ENCODE measurements at regions not wholly inside any gene's neighbourhood (a gene's known extent, or its start where the extent isn't known, plus 50 kb on each side); places are given as distances from the start of the nearest gene placed in this dataset.

DNA sequence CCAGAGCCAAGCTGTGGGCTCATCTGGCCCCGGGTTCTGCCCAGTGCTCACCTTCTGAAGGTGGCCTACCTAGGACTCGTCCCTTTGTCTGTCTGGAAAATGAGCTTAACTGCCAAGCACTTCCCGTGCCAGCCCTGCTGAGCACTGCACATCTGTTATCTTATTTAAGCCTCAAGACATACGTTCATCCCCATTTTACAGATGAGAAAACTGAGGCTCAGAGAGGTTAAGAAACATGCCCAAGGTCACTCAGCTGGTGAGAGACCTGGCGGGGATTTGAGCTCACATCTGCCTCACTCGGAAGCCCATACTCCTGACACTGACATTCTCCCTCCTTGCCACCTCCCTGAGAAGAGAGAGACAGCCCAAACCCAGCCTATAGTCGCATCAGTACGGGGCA, 226.2 kb downstream of the MN1 start:
- H3K27ac ChIP-seq (ENCODE audit: low read depth in 2 of 2, low read length in 2 of 2), result no peak overlapping the region
- no peak overlapping the region for H3K9ac ChIP-seq (ENCODE audit: low read length in 3 of 3)
- intact Hi-C loops (cut with DNase I), result no loop called here
- FAIRE-seq (no peak), DNase-seq (no peak)
- TF ChIP-seq, protein P1, sequence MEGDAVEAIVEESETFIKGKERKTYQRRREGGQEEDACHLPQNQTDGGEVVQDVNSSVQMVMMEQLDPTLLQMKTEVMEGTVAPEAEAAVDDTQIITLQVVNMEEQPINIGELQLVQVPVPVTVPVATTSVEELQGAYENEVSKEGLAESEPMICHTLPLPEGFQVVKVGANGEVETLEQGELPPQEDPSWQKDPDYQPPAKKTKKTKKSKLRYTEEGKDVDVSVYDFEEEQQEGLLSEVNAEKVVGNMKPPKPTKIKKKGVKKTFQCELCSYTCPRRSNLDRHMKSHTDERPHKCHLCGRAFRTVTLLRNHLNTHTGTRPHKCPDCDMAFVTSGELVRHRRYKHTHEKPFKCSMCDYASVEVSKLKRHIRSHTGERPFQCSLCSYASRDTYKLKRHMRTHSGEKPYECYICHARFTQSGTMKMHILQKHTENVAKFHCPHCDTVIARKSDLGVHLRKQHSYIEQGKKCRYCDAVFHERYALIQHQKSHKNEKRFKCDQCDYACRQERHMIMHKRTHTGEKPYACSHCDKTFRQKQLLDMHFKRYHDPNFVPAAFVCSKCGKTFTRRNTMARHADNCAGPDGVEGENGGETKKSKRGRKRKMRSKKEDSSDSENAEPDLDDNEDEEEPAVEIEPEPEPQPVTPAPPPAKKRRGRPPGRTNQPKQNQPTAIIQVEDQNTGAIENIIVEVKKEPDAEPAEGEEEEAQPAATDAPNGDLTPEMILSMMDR (IDR thresholded peaks at IDR 0.05; ENCODE audit: borderline replicate concordance, extremely low read depth, insufficient read depth), result no peak
- H3K4me3 ChIP-seq (ENCODE audit: low read length in 3 of 3), result no peak overlapping the region
- H3K9me3 ChIP-seq (ENCODE audit: control insufficient read depth in 2 of 3, insufficient read depth in 1 of 3, low read length in 3 of 3), result peaks cover 0 to 6% (median 0%) of the 10 kb centered on the region in 3 donors
- H3K27me3 ChIP-seq (ENCODE audit: control insufficient read depth, insufficient read depth, low read length), result no peaks in the 10 kb centered on the region
- H3K4me1 ChIP-seq (ENCODE audit: control insufficient read depth in 2 of 3, insufficient read depth in 2 of 3, low read depth in 1 of 3, low read length in 3 of 3), result peaks cover 3 to 5% (median 4%) of the 10 kb centered on the region in 3 donors
- H3K36me3 ChIP-seq (ENCODE audit: control insufficient read depth in 2 of 3, insufficient read depth in 3 of 3, low read length in 3 of 3), result no peaks in the 10 kb centered on the region

DNA sequence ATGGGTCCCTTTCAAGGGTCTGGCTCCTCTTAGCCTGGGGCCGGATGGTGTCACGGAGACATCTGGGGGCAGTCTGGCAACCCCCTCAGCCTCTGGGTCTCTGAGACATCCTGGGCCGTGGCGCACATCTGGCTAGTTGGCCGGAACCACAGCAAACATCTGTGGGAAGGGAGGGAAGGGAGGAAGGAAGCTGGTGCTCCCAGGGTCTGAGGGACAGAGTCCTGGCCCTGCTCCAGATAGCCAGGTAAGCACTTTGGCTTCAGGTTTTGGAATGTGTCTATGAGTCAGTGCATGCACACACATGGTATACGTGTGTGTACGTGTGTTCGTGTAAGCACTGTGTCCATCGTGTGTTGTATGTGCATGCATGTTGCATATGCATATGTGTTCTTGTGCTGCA, 225.1 kb downstream of the MN1 start:
- FAIRE-seq (no peak), DNase-seq (no peak)
- peak overlapping the region in 1 of 3 donors; percentile 24 for H3K4me3 ChIP-seq (ENCODE audit: low read length in 3 of 3)
- no peaks in the 10 kb centered on the region for H3K27me3 ChIP-seq (ENCODE audit: control insufficient read depth, insufficient read depth, low read length)
- H3K9ac ChIP-seq (ENCODE audit: low read length in 3 of 3), result no peak overlapping the region
- intact Hi-C loops (cut with DNase I), result no loop called here
- TF ChIP-seq, protein P1 (IDR thresholded peaks at IDR 0.05; ENCODE audit: borderline replicate concordance, extremely low read depth, insufficient read depth), result no peak
- H3K27ac ChIP-seq (ENCODE audit: low read depth in 2 of 2, low read length in 2 of 2), result no peak overlapping the region
- peaks cover 3 to 5% (median 4%) of the 10 kb centered on the region in 3 donors for H3K4me1 ChIP-seq (ENCODE audit: control insufficient read depth in 2 of 3, insufficient read depth in 2 of 3, low read depth in 1 of 3, low read length in 3 of 3)
- no peaks in the 10 kb centered on the region for H3K36me3 ChIP-seq (ENCODE audit: control insufficient read depth in 2 of 3, insufficient read depth in 3 of 3, low read length in 3 of 3)
- peaks cover 0 to 6% (median 0%) of the 10 kb centered on the region in 3 donors for H3K9me3 ChIP-seq (ENCODE audit: control insufficient read depth in 2 of 3, insufficient read depth in 1 of 3, low read length in 3 of 3)

DNA sequence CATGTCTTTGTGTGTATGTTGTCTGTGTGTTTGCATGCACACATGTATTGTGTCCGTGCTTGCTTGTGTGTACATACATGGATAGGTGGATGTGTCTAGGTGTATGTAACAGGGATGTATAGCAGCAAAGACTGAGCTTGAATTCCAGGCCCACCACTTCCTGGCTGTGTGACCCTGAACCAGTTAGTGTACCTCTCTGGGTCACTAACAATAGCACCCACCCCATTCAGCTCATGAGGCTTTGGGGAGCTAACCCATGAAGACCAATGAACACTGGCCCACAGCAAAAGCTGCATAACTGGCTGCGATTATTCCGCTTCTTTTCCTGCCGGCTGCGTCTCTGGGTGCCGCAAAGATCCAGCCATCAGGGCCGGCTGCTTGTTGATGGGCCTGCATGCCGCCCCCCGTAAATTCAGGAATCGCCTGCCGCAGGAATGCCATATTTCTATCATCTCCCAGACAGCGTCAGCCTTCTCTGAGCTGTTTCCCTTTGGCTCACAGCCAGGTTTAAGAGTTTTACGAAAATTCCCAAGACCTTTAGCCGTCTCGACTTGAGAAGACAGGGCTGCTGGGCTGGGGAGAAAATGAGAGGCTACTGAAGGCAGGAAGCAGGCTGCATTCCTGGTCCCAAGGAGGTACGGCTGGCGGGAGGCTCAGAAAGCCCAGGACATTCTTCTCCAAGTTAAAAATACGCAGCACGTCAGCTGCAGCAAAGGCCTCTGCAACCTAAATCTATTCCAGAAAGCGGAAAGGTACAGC, 224.6 kb downstream of the MN1 start:
- Histone ChIP-seq H3K27me3 (ENCODE audit: control insufficient read depth, insufficient read depth, low read length) (no peaks in the 10 kb centered on the region), H3K36me3 (ENCODE audit: control insufficient read depth in 2 of 3, insufficient read depth in 3 of 3, low read length in 3 of 3) (no peaks in the 10 kb centered on the region), H3K9me3 (ENCODE audit: control insufficient read depth in 2 of 3, insufficient read depth in 1 of 3, low read length in 3 of 3) (peaks cover 0 to 6% (median 0%) of the 10 kb centered on the region in 3 donors), H3K4me1 (ENCODE audit: control insufficient read depth in 2 of 3, insufficient read depth in 2 of 3, low read depth in 1 of 3, low read length in 3 of 3) (peaks cover 3 to 5% (median 4%) of the 10 kb centered on the region in 3 donors), H3K9ac (ENCODE audit: low read length in 3 of 3) (no peak overlapping the region), H3K4me3 (ENCODE audit: low read length in 3 of 3) (peak overlapping the region in 1 of 3 donors; percentile 24), H3K27ac (ENCODE audit: low read depth in 2 of 2, low read length in 2 of 2) (no peak overlapping the region)
- FAIRE-seq (no peak), DNase-seq (peak in 4 of 5 donors; percentile 64 to 95 (median 80))
- TF ChIP-seq, protein P1 (IDR thresholded peaks at IDR 0.05; ENCODE audit: borderline replicate concordance, extremely low read depth, insufficient read depth), result no peak
- intact Hi-C loops (cut with DNase I), result no loop called here

Measured in kidney (tissue), 13 donors.